Adrenal gland (tissue), 5 donors: ENCODE measurements at regions not wholly inside any gene's neighbourhood (a gene's known extent, or its start where the extent isn't known, plus 50 kb on each side); places are given as distances from the start of the nearest gene placed in this dataset.

Experiments
- POLR2A ChIP-seq, 2 donors: fragments of 450-650 bp; IDR thresholded peaks; one replicate each; pipeline ENCODE4 v1.6.1; 2017; ENCODE audit warnings: antibody characterized with exemption in 2 of 2, mild to moderate bottlenecking in 2 of 2, moderate library complexity in 1 of 2
- TF ChIP-seq, protein P1 (sequence below), 6 experiments: fragments of 450-650 bp in 4 of 6; fragments of 200-600 bp in 2 of 6; sonication (generic) in 1 of 6; IDR thresholded peaks; 1 replicate in 5 of 6; 2 replicates in 1 of 6; pipeline versions ENCODE4 v1.5.1 to v1.8.0; 2016 to 2021; ENCODE audit warnings: antibody characterized with exemption in 6 of 6, mild to moderate bottlenecking in 2 of 6, moderate library complexity in 1 of 6
- donor health status: DM: no; HTN: no; CAD: no.

DNA sequence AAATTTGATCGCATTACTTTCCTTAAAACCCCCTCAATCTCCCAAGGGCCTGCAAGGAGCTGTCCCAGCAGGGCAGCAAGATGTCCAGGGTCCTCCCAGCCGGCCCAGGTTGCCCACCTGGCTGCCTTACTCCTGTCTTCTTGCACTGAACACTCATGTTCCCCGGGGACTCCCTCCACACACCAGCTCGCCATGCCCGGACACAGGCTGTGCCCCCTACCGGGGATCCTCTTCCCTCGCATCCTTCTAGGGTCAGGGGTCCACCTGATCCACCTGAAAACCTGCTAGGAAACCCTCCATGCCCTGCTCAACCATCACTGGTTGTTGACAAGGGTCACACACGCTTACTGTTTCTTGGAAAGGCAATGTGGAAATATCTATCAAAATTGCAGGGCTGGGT is 172.0 kb upstream of the MSX2 start:
- TF ChIP-seq POLR2A (IDR thresholded peaks at IDR 0.05): no peak
- TF ChIP-seq, protein P1, sequence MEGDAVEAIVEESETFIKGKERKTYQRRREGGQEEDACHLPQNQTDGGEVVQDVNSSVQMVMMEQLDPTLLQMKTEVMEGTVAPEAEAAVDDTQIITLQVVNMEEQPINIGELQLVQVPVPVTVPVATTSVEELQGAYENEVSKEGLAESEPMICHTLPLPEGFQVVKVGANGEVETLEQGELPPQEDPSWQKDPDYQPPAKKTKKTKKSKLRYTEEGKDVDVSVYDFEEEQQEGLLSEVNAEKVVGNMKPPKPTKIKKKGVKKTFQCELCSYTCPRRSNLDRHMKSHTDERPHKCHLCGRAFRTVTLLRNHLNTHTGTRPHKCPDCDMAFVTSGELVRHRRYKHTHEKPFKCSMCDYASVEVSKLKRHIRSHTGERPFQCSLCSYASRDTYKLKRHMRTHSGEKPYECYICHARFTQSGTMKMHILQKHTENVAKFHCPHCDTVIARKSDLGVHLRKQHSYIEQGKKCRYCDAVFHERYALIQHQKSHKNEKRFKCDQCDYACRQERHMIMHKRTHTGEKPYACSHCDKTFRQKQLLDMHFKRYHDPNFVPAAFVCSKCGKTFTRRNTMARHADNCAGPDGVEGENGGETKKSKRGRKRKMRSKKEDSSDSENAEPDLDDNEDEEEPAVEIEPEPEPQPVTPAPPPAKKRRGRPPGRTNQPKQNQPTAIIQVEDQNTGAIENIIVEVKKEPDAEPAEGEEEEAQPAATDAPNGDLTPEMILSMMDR (IDR thresholded peaks at IDR 0.05): no peak
